Glomerular visceral epithelial cell (primary cell): ENCODE measurements at regions not wholly inside any gene's neighbourhood (a gene's known extent, or its start where the extent isn't known, plus 50 kb on each side); places are given as distances from the start of the nearest gene placed in this dataset.

Experiments
- DNase-seq: peaks from one replicate; pipeline ENCODE4 v3.0.0-alpha.2; 2016; ENCODE audit errors: extremely low spot score

DNA sequence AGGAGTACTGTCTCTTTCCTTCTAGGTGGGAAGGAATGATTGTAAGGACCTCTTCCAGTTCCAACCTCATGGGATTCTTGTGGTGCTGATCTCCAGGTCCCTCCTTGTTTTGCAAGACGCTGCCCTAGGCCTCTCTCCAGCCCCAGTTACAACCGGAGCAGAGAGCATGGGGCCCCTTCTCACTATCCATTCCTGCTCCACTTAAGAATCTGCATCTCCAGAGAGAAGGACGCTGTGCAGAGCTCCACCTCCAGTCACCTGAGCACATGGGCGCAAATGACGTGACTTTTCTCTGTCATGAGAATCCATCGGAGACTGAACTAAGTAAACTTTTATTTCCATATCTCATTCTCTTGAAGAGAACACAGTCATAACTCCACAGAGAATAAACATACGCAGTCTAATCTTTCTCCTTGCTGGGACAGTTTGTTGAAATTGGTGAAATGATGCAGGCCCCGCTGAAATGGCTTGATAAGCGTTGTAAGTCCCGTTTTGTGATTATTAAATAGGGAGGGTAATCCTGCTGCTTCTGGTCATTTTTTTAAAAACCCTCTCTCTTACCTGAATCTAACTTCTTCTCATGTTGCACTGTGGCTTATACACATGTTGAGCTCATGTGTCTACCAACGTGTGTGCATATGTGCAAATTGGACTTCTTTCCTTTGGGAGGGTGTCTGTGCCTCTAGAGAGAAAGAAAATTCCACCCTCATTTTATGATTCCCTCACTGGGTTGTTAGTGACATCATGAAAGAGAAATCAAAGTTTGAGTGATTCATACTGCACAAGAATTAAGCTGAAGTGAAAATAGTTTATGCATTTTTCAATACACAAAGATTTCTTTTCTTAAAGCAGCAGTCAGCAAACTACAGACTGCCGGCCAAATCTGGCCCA lies 133.2 kb upstream of the TBX20 start:
- DNase-seq = no peak

DNA sequence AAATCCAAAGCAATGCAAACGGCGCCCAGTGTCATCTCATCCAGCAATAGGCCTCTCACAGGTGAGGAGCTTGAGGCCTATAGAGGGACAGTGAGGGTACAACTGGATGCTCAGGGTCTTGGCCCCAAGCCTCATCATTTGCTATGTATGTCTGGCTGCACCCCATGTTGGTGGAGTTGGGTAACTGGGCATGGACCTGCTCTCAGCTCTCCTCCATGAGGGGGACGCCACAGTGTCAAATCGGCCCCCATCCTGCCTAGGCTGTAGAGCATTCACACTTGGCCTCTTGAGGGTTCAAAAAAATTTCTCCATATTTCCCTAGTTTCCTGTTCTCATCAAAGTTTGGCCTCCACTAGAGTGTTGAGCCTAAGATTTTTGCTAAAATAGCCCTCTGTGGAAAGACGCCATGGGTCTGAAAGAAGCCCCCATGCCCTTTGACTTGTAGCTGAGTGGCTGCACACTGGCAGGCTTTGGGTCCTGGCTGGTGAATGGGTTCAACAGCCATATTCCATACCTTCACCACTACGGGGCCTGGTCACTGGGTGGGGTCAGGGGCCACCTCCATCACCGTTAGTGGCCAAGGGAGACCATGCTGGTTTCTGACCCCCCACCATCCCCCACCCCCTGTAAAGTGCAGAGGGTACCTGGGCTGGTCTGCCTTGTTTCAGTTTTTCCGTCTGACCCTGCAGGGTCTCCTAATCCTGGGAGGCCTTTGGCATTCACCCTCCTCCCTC lies 132.3 kb upstream of the TBX20 start:
- no peak for DNase-seq

DNA sequence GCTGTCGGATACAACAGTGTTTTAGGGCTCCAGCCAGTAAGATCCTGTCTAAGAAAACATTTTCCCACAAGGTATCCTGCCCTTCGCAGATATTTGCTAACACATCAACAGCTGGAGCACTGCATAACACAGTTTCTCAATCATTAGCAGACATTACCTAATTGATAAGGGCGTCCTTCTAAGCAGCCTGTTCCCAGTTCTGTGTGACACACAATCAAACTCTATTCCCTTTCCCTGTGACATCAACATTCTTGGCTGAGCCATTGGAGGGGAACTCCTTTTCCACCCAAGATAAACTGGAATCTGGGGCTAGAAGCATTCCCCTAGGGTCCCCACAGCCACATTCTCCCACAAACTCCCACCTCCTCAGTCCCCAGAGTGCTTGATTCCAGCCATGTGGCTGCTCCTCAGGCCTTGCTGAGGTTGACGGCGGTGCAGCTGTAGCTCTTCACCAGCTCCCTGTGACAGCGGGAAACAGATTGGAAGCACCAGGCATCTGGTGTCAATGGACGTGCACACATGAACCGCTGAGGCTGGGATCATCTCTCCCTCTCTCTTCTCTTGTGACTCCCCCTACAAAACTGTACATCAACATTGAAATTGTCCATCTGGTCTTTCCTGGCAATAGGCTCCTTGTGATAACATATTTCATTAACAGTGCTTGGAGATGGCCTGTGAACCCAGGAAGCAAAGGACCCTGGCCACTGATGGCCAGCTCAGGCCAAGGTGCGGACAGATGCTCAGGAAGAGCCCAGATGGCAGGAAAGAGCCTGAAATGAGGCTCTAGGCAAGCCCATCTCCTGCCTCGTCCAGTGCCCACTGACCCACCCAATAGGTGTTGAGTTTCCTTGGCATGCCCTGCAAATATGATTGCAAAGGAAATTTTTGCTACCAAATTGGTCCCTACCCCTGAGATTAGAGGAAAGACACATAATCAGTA lies 131.1 kb upstream of the TBX20 start:
- no peak for DNase-seq

DNA sequence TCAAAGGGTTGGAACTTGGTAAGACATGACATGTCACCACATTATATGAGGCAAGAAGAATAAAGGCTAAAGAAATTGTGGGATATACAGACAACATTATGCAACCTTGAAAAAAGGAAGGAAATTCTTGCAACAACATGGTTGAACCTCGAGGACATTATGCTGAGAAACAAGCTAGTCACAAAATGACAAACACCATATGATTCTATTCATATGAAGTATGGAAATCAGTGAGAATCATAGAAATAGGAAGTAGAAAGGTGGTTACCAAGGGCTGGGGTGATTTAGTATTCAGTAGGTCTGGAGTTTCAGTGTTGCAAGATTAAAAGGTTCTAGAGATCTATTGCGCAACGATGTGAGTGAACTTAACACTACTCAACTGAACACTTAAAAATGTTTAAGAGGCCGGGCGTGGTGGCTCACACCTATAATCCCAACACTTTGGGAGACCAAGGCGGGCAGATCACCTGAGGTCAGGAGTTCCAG lies 126.9 kb upstream of the TBX20 start:
- DNase-seq = no peak

DNA sequence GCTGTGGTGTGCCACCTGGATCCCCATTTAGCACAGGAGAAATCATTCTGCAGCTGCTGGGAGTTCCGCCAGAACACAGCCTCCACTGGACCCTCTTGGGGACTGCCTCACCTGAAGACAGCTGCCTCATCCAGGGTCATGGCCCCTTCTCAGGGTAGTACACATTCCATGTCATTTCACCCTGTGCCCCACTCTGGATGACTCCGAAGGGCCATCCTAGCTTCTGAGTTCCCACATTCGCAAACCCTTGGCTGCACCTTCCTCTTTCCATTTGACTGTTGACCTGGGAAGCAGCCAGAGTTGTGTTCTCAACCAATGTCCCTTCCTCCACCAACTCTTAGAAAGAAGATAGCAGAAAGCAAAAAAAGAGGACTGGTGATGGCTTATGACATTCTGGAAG lies 125.6 kb upstream of the TBX20 start:
- DNase-seq = no peak

DNA sequence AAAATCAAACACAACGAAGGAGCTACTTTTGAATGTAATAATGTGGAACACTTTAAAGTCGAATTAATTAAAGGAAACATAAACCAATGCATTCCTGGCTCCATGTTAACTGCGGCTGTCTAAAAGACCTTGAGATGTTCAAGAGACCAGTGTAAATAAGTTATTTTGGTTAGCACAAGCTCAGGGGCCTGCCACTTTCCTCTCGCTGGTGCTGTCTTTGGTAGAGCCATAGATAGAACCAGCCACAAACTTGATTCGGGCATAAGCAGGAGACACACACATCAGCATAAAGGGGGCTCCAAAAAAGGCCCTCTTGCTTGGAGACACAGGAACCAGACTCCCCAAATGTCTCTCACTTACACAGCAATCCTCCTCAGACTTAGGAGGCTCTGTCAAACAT lies 121.6 kb upstream of the TBX20 start:
- DNase-seq = no peak

DNA sequence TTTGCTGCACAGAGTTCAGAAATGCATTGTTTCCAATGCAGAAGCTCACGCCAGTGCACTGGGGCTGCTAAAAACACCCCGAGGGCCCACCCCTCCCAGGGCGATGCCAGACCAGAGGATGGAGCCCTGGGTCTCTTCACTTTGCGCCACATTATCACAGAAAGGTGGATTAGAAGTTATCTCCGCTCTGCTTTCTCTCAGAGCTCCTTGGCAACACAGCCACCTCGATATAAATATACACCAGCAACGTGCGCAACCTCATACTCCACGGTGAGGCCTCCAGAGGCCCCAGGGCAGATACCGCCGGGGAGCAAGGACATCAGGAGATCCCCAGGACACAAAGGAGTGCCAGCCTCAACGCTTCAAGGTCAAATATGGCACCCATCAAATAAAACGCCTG lies 121.0 kb upstream of the TBX20 start:
- DNase-seq = no peak

DNA sequence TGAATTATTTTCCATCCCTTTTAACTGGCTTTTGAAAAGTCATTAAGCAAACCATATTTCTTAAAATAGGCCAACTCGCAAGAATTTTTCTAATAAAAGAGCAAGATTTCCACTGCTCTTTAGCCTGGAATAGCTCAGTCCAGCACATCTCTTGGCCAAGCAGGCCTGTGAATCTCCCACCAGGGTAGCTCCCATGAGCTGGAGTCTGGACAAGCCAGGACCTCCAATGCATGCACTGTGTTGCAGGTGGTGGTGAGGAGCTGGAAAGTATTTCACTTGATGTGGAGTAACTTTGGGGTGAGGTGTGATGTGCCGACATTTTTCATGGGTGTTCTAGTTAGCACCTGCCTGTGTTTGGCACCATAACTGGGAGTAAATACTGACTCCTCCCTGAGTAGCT lies 117.3 kb upstream of the TBX20 start:
- DNase-seq = no peak

DNA sequence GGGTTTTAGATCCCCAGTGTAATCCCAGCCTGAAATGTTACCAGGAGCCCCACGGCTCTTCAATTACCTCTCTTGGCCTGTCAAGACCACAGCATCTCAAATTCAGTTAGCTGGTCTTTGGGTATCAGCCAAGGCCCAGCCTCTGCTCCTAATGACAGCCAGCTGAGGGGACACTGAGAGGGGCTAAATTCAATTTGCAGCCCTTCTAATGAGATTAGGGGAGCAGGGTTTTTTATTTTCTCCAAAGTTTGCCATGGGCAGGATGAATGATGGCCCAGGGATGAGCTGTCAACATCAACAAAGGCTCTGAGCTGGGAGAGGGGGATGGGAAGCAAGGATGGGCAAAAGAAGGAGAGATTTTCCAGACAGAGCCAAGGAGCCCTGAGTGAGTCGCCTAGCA lies 116.8 kb upstream of the TBX20 start:
- no peak for DNase-seq

DNA sequence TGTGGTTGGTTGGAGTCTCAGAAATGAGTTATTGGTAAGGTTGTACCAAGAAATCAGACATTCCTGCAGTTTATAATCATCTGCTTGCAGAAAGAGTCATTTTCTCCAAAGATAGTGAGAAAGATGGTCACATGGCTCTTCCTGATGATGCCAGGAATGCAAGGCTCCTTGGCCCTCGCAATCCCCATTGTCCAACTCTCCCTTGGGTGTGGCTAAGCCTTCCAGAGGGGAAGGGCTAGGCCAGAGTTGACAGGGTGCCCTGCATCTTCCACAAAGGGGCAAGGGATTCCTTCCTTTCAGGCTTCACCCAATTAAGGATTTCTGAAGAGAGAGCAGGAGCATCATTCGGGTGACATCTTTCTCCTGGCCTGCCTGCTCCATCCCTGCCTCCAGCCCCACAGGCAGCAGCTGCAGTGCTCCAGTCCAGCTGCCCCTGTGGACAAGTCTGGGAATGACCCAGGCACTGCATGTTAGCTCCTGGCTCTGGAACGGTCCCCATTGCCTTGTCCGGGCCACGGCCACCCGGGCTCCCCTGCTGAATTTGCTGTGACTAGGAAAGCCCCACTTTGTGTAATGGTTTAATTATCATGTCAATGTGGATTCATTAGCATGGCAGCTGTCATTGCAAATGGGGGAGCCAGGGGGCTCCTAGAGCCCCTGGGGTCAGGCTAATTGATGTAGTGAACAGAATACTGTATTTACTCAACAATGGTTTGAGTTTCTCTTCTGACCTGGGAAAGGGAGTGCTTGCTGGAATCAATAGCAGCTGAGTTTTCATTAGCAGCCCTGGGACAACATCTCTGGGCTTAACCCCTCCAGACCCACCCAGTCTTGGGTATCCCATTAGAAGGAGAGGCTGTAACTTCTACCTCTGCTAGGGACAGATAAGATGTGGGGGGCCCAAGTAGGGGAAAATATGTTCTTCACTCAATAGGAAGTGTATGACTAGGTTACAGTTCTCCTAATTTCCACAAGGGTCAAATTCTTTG lies 112.6 kb upstream of the TBX20 start:
- DNase-seq = no peak

DNA sequence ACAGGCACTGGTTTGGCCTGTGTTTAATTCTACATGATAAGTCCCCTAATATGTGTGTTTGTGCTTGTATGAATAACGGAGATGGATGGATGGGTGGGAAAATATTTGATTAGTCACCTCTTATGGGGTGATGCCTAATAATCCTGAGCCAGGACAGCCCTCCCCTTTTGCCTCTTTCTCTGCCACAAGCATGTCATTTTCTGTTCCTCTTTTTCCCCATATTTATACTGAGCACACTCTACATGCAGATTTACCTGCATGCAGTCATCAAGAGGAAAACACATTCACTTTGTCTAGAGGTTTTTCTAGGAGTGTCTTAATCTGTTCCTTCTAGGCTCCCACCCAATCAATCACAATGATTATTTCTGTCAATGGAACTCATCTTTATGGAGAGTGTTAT lies 111.6 kb upstream of the TBX20 start:
- no peak for DNase-seq

DNA sequence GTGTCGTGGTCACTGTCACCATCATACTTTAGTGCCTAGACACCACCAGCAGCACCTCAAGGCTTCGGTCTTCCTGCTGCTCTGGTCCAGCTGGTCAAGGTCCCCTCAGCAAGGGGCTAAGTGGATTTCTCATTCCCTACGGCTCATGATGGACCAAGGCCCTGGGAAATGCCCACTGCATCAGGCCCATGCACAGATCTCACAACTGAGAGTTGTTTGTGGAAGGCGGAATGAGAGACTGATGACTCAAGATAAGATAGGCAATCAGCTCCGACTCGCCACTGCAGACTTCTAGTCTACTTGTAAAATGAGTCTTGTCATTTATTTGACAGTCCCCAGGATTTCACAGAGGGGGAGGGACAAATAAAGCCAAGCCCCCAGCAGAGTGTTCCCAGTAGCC lies 108.4 kb upstream of the TBX20 start:
- no peak for DNase-seq

DNA sequence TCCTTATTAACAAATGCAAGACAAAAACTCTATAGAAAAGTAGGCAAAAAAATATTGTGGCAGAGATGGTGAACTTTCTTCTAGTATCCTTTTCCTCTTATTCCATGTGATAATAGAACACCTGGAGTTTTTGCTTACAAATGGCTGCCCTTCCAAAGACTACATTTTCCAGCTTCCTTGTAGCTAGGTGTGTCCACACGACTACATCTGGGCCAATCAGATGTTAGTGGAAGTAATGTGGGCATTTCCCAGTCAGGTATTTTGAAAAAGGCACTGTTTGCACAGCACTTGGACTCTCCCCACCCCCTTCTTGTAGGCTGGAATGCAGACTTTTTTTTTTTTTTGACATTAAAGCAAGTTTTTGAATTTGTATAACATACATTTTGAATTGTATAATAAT lies 105.5 kb upstream of the TBX20 start:
- no peak for DNase-seq

DNA sequence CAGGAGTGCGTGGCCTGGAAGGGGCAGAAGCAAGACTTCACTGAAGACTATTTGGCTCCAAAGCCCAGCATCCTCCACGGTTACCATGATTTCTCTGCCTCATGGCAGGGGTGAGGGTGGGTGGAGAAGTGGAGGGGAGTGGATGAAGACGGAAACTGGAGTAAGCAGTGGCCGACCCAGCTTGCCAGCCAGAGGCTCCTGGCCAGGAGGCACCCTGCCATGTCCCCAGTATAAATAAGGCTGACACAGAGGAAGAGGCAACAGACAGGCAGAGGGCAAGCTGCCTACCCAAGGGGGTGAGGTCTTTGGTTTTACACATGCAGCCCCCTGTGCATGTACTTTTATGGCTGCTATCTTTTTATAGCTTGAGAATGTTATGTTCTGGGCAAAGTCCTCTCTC lies 102.6 kb upstream of the TBX20 start:
- DNase-seq = no peak

DNA sequence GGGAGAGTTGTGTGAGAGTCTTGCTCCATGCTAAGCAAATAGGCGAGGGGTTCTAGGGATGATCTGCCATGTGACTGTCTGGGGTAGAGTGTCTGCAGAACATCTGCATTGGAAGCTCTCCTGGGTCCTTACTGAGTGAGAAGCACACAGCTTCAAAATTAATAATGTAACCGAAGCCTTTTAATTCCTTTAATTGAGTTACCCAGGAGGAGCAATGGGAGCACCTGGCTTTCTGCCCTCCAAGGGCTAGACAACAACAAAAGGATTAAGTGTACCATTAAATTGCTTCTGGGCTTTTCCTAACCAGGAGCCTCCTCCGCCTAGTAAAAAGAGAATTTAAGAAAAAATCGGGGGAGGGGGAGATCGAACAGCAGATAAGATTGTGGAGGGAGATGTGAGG lies 102.0 kb upstream of the TBX20 start:
- no peak for DNase-seq

DNA sequence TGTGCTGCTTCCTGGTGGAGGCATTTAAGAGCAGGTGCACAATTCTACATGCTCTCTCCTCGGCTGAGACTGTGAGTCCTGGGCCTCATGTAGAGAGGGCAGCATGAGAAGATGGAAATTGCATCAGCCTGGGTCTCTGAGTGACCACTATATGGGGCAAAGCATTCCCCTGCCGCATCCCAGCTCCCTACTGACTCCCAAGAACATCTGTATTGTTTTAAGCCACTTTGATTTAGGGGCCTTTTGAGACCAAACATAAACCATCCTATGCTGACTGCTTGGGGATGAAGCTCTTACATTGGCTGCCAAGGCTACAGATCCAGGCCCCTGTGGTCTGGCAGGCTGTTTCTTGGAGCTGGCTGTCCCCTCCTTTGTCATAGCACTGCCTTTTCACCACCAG lies 101.3 kb upstream of the TBX20 start:
- no peak for DNase-seq

DNA sequence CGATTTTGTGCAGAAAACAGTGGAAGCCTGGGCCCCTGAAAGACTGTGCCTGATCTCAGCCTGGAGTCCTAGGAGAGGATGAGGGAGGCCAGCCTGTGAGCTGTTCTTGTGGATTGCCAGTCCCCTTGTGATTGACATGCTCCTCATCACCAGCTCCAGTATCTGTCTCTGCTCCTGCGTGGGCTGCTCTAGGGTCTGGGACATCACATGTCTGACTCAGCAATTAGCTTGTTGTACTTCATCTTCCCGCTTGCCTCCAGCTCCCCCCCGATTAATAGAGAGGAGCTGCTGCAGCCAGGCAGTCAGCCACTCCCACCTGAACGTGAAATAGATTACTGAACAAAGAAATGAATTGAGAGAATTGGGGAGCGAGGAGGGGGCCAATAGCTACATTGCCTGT lies 99.6 kb upstream of the TBX20 start:
- DNase-seq = no peak

DNA sequence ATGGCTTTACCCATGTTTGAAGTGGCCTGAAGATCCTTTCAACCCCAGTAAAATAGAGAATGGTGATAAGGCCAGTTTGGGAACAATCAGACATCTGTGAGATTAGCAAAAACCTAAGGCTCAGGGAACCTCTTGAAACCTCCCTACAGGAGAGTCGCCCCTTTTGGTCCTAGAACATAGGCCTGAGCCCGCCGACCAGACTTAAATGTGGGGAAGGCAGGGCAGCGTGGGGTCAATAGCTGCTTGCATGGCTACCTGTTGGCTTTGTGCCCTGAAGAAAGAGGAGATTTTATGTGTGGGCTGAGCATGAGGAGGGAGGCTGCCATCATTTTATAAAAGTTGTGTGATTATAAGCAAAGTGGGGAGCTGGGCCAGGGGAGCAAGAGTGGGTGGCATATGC lies 97.6 kb upstream of the TBX20 start:
- no peak for DNase-seq

DNA sequence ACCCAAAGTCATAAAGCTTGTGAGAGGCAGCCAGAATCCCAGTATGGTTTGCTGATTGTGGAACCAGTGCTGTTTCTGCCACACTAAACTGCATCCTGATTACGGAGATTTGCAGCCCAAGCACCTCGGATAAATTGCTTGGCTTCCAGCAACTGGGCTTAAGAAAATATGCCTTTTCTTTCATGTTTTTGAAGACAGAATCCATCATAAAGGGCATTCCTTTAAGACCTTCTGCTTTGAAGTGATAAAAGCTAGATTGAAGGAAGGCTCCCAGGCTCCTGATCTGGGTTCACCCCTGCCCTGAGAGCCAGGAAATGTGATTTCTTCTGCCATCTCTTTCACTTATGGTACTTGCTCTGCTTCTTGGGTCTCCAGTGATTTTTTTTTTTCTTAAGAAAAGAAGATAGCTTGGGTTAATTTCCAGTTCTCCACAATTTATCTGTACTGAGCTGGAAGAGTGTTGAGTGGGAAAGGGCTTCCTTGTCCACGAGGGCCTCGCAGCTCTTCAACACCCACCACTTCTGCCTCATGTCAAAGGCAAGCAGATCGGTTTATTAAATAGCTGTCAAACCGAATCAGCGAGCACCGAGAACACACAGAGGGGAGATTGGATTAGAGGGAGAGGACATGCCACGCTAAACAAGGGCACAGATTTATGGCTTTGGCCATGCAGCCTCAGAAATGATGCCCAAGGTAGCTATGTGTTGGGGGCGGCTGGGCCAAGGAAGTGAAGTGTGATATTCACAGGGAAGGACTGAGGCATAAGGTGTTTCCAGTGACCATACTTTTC lies 94.9 kb upstream of the TBX20 start:
- DNase-seq = no peak

DNA sequence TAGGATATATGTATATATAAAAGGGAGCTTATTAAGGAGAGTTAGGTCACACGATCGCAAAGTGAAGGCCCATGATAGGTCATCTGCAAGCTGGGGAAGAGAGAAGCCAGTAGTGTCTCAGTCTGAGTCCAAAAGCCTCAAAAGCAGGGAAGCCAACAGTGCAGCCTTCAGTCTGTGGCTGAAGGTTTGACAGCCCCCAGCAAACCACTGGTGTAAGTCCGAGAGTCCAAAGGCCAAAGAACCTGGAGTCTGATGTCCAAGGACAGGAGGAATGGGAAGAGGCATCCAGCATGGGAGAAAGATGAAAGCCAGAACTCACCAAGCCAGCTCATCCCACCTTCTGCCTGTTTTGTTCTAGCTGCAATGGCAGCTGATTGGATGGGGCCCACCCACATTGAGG lies 88.9 kb upstream of the TBX20 start:
- no peak for DNase-seq
